AG08396 (cell line): ENCODE measurements at regions not wholly inside any gene's neighbourhood (a gene's known extent, or its start where the extent isn't known, plus 50 kb on each side); places are given as distances from the start of the nearest gene placed in this dataset.

Experiments used
- DNase-seq: peaks from one replicate; pipeline ENCODE4 v3.0.0; 2012; ENCODE audit warnings: low spot score, mixed read lengths

GRCh38 chr20:60804240-60804917, 447.7 kb upstream of the CDH4 start:
- no peak for DNase-seq

GRCh38 chr20:60804918-60805630, 447.0 kb upstream of the CDH4 start:
- DNase-seq: no peak

GRCh38 chr20:60806354-60806753, 445.7 kb upstream of the CDH4 start:
- no peak for DNase-seq

GRCh38 chr20:60806824-60807223, 445.2 kb upstream of the CDH4 start:
- DNase-seq: no peak

GRCh38 chr20:60808003-60808672, 443.9 kb upstream of the CDH4 start:
- DNase-seq: no peak

- DNase-seq: no peak
Observed at GRCh38 chr20:60808701-60809100, 443.4 kb upstream of the CDH4 start.

- DNase-seq: no peak
Observed at GRCh38 chr20:60810561-60810960, 441.5 kb upstream of the CDH4 start.

- DNase-seq: no peak
Observed at GRCh38 chr20:60812561-60812960, 439.5 kb upstream of the CDH4 start.

GRCh38 chr20:60813066-60813465, 439.0 kb upstream of the CDH4 start:
- DNase-seq: no peak

- no peak for DNase-seq
Observed at GRCh38 chr20:60815656-60816055, 436.4 kb upstream of the CDH4 start.

GRCh38 chr20:60816901-60817300, 435.2 kb upstream of the CDH4 start:
- no peak for DNase-seq

GRCh38 chr20:60817891-60818290, 434.2 kb upstream of the CDH4 start:
- DNase-seq: no peak

- DNase-seq: no peak
Observed at GRCh38 chr20:60819511-60819910, 432.6 kb upstream of the CDH4 start.

GRCh38 chr20:60820149-60820548, 431.9 kb upstream of the CDH4 start:
- DNase-seq: no peak

- no peak for DNase-seq
Observed at GRCh38 chr20:60820918-60821317, 431.1 kb upstream of the CDH4 start.

- no peak for DNase-seq
Observed at GRCh38 chr20:60822699-60823607, 429.1 kb upstream of the CDH4 start.

- DNase-seq: no peak
Observed at GRCh38 chr20:60835876-60836275, 416.2 kb upstream of the CDH4 start.

GRCh38 chr20:60837173-60837770, 414.8 kb upstream of the CDH4 start:
- DNase-seq: no peak

GRCh38 chr20:60838297-60838696, 413.8 kb upstream of the CDH4 start:
- no peak for DNase-seq

GRCh38 chr20:60840971-60841370, 411.1 kb upstream of the CDH4 start:
- no peak for DNase-seq

GRCh38 chr20:60845146-60845545, 406.9 kb upstream of the CDH4 start:
- DNase-seq: no peak
